ENCODE measurements at regions not wholly inside any gene's neighbourhood (a gene's known extent, or its start where the extent isn't known, plus 50 kb on each side); places are given as distances from the start of the nearest gene placed in this dataset.

- no peak for DNase-seq (ENCODE audit: low read depth)
- H3K4me3 ChIP-seq (ENCODE audit: low read depth, low read length): no peak overlapping the region
Measured at GRCh38 chr2:103254611-103255010, 492.8 kb downstream of the TMEM182 start.

DNA sequence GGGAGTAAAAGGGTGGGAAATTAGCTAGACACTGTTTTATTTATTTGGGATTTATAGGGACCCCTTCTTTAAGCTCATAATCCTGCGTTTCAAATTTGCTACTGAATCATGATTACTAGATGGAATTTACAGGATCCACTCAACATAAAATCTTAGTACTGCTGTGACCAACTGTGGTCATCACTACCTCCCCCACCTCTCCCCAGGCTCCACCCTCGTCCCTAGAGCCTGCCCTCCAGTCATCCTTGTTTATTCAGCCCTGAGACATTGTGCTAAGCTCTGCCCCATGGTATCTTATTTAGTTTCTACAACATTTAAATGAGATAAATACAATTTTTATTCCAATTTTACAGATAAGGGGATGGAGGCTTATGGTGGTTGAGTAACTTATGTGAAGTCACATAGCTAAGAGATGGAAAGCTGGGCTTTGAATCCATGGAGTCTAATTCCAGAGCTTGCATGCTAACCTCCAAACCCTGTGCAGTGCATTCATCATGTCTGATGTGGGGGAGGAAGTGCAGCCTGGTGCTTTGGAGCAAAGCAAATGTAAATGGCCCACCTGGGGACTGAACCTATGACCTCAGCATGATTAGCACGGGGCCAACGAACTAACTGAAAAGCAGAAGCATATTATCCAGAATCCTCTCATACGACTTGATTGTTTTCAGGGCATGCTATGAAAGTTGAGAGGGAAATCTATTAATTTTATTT, 502.4 kb downstream of the TMEM182 start:
- no peak overlapping the region for H3K4me3 ChIP-seq (ENCODE audit: low read depth, low read length)
- no peak for DNase-seq (ENCODE audit: low read depth)

DNA sequence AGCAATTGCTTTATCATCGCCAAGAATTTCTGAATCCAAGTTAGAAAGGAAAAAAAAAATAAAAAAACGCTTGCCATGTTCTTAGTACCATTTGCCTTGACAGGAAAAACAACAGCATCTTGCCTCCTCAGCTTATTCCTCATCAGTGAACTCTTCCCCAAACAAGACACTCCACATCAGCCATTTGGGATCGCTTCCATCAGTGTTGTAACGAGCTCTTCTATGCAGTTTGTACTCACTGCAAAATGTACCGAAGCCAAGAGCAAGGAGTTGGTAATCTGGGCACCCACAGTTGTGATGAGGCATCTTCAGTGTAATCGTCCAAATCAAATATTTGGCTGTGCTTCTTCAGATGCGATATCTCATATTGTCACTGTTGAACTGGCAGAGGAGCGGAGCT, 503.7 kb downstream of the TMEM182 start:
- no peak for DNase-seq (ENCODE audit: low read depth)
- H3K4me3 ChIP-seq (ENCODE audit: low read depth, low read length): no peak overlapping the region

GRCh38 chr2:103268841-103269498, 507.1 kb downstream of the TMEM182 start:
- no peak overlapping the region for H3K4me3 ChIP-seq (ENCODE audit: low read depth, low read length)
- DNase-seq (ENCODE audit: low read depth): no peak

DNA sequence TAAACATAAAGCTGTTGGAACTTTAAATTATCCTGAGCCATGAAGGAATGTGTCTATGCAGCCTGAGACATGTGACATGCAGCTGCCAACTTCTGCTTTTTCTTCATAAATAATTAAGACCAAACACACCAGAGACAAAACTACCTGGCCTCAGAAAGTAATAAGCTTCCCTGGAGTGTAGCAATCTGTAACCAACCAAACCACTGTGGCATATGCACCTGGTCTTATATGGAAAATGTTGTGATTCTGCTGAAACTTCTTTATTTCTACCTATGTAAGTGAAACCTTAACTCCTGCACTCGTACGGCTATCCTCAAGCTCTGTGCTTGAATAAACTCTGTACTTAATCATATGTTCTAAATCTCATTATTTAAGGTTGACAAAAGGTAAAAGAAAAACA, 515.0 kb downstream of the TMEM182 start:
- no peak for DNase-seq (ENCODE audit: low read depth)
- no peak overlapping the region for H3K4me3 ChIP-seq (ENCODE audit: low read depth, low read length)

DNA sequence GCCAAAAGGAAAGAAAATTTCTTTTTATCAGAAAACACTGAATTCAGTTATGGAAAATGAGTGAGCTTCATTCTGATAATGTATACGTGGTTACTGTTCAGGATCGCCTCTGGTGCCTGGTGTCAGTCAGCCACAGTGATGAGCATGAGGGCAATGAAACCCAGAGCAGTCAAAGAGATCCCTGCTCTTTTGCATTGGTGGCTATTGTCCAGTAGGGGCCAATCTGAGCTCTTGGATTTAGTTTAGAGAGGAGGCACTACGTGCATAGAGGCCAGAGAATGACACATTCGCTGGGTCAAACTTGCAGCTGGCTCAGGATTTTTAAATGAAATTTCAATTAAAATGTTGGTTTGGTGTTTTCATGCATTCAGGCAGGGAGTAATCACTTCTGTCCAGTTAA, 522.9 kb downstream of the TMEM182 start:
- no peak overlapping the region for H3K4me3 ChIP-seq (ENCODE audit: low read depth, low read length)
- DNase-seq (ENCODE audit: low read depth): no peak

DNA sequence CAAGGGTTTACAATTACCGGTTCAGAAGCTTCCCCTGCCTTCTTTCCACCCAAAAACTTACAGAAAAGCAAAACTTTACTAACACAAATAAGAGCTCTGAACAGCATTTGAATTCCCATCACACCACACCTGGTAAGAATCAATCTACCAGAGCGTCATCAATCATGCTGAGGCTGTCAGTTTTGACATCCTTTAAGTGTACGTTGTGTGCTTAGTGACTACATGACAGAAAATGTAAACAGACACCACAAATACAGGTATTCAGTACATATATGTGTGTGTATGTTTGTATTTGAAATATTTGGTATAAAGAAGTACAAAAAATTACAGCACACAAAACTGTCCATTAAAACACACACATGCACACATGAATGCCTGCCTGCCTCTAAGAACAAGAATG, 523.5 kb downstream of the TMEM182 start:
- no peak overlapping the region for H3K4me3 ChIP-seq (ENCODE audit: low read depth, low read length)
- DNase-seq (ENCODE audit: low read depth): no peak

GRCh38 chr2:103287746-103288145, 525.9 kb downstream of the TMEM182 start:
- DNase-seq (ENCODE audit: low read depth): no peak
- no peak overlapping the region for H3K4me3 ChIP-seq (ENCODE audit: low read depth, low read length)

DNA sequence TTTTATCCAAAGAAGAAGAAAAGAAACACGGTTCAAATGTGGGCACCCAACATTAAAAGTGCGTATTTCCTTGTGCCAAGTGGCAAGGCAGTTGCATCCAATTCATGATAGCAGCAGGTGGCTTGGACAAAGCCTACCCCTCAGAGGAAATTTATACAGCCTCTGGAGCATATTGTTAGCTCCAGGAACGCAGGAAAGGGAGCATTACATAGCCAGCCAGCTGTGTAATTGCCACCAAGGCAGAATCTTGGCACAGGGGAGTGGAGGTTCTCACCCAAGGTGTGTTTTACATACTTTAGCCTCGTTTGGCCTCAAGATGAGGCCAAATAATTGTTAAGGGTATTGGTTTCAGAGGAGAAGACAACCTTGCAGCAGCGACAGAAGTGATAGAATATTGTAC, 526.9 kb downstream of the TMEM182 start:
- DNase-seq (ENCODE audit: low read depth): no peak
- no peak overlapping the region for H3K4me3 ChIP-seq (ENCODE audit: low read depth, low read length)

DNA sequence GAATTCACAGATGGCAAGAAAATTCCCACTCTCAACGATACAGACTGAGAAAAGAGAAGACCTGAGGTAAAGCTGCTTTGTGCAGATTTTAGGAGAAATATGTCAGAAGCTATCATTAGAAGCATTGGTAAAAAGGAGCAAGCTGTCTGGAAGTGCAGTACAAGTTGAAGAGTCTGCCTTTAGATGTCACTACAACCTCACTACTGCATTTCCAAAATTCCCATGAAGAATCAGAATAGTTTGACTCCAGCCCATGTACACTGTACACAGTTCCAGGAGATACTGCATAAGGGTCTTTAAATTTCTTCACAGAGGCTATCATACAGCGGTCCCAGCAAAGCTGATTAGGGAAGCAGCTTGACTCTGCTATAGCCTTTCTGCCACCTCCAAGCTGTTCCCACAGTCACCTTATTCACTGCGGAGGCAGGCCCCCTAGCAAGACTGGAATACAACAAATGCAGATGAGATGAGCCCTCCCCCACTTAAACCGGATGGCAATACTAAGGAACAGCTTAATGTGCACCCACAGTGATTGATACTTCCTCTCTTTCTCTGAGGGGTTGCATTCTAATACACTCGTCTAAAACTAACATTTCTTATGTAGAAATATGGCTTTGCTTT, 527.4 kb downstream of the TMEM182 start:
- no peak for DNase-seq (ENCODE audit: low read depth)
- H3K4me3 ChIP-seq (ENCODE audit: low read depth, low read length): no peak overlapping the region

DNA sequence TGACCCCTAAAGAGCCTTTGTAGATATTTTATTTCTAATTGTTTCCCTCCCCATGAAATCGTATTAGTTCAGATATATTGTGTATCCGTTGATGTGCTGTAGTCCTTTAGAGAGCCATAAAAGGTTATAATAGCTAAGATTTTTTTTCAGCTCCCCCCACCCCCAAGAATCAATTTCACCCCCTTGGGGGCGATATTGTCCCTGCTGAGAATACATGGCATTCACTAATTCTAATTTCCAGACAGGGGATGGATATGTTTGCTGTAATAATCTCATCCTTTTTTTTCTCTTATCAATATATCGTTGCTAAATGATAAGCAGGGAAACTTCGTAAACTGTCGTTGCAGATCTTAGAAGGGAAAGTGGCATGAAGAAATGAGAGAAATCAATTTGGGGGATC, 530.7 kb downstream of the TMEM182 start:
- H3K4me3 ChIP-seq (ENCODE audit: low read depth, low read length): no peak overlapping the region

DNA sequence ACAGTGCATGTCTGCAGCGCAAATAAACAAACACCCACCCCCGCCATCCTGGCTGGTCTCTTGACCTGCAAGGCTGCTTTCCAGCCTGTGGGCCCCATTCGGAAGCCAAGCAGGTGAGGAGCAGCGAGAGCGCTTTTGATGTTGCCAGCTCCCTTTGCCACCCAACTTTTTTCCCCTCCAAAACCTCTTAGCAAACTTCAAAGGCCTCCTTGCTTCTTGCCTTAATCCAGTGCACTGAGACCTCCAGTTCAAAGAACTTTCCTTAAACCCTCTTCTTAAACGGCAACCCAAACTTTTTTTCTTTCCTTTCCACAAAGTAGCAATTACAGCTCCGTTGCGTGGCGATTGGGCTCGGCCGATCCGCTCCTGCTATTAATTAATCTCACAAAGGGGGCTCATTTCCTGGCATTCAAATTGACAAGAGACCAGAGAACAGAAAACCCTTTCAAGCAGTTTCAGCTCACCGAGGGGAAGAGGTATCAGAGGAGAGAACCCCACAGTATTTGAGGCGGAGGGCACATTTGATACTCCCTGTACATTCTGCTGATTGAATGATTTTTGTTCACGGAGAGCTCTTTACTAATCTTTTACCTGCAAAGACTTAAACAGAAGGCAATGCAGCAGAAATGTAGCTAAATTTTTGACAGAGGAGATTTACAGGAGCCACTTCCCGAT, 531.4 kb downstream of the TMEM182 start:
- DNase-seq (ENCODE audit: low read depth): no peak
- H3K4me3 ChIP-seq (ENCODE audit: low read depth, low read length): no peak overlapping the region

More for the DNA sequence above, 530.7 kb downstream of the TMEM182 start:
- DNase-seq (ENCODE audit: low read depth): no peak

DNA sequence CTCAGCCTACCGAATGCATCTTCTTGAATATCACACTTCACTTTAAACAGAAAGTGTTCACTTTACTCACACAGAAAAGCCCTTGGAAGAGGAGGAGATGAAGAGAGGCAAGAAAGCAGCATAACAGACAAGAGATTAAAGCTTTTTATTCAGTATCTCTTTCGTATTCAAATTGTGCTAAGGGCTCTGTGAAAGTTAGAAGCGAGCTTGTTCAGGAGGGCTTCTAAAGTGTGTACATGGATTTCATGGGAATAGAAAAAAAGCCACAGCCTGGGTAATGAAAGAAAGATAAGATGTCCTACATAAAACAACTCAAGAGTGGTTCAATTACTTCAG, 531.9 kb downstream of the TMEM182 start:
- H3K4me3 ChIP-seq (ENCODE audit: low read depth, low read length): no peak overlapping the region
- DNase-seq (ENCODE audit: low read depth): no peak

DNA sequence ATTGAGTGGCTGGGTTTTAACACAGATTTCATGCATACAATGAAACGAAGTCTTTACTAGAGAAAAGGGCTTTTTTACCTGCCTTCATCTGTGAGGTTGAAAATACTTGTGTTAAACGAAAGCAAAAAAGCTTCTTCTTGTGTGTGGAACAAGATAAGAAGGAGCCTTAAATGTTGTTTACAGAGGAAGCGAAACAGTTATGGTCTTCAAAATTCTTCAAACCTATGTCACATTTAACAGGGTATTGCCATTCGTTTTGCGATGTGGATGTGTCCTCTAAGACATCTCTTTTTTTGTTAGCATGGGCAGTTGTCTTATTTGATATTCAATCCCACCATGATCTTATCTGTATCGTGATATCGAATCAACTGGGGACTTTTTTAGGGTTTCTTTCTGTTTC, 532.6 kb downstream of the TMEM182 start:
- DNase-seq (ENCODE audit: low read depth): no peak
- H3K4me3 ChIP-seq (ENCODE audit: low read depth, low read length): no peak overlapping the region

DNA sequence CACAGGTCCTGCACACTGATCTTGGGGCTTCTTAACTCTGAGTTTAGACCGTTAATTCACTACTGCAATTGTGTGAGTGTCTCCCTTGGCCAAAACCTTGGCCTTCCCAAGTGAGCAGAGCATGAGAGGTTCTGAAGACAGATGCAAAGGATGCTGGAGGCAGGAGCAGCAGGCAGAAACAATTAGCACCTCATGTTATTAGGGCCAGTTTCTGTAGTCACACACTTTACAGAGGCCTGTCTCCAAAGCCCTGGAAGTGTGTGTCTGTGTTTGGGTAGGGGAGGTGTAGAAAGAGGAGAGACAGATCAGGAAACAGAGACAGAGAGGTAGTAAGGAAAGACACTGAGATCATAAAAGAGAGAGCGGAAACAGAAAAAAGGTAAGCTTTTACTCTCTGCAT, 533.8 kb downstream of the TMEM182 start:
- DNase-seq (ENCODE audit: low read depth): no peak
- H3K4me3 ChIP-seq (ENCODE audit: low read depth, low read length): no peak overlapping the region

DNA sequence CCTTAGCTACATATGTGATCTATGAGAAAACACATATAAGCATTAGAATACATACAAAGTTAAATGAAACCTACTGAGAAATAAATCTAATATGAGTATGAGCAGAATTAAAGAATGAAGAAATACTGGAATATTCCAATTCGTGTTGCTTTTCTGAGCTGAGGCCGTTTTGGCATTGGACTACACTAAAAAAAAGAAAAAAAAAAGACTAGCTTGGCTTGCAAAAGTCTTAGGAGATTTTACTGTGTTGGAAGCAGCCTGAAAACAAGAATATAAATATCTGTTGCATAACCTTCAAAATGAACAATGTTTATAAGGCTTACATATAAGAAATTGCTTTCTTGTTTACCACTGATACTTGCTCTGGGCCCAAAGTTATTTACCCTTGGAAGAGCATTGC, 562.8 kb downstream of the TMEM182 start:
- no peak overlapping the region for H3K4me3 ChIP-seq (ENCODE audit: low read depth, low read length)
- DNase-seq (ENCODE audit: low read depth): no peak

DNA sequence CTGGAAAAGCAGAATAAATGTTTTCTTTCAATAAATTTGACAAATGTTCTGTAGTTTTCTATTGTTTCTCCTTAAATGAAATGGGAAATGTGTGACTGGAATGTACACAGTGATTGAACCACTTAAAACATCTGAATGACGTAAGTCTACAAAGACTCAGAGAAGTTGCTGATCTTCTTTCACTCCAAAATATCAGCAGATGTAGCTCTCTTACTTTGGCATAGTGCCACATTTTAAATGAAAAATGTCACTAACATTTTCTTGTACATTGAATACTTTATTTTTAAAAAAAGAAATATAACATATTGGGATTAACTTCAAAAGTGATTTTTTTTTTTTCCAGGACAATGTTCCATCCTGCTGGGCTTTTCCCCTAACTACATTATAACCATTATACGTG, 565.6 kb downstream of the TMEM182 start:
- DNase-seq (ENCODE audit: low read depth): no peak
- no peak overlapping the region for H3K4me3 ChIP-seq (ENCODE audit: low read depth, low read length)

- no peak overlapping the region for H3K4me3 ChIP-seq (ENCODE audit: low read depth, low read length)
- no peak for DNase-seq (ENCODE audit: low read depth)
Measured at GRCh38 chr2:103327966-103328365, 566.1 kb downstream of the TMEM182 start.

DNA sequence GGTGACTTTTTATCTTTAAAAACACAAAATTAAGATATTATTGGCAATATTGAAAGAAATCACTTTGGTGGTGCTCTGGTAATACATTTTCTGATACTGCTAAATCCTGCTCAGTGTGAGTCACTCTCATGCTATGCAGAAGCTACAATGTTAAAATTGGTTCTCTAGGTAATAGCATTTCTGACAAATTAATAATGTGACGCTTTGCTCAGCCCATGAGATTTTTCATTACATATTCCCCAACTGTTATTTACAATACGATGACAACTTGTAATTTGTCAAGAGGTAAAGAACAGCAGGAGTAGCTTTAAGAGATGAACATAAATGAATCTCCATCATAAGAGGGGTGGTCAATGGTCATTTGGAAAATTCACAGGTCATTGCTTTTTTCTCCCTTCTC, 573.6 kb downstream of the TMEM182 start:
- no peak for DNase-seq (ENCODE audit: low read depth)
- no peak overlapping the region for H3K4me3 ChIP-seq (ENCODE audit: low read depth, low read length)

DNA sequence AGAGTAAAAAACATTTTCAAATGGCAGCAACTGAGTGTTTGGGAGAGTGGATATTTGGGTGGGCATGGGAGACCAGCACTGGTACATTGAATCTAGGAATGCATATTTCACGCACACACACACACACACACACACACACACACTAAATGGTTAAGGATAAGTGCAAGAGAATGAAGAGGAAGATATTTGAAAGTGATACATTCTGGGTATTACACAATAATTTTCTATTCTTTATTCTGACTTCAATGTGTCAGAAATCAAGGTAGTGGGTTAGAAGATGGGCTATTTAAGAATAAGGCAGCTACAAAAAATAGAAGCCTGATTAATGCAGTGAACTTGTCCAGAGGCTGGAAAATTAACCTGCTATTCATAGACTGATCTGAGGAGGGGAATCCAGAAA, 577.0 kb downstream of the TMEM182 start:
- no peak for DNase-seq (ENCODE audit: low read depth)
- no peak overlapping the region for H3K4me3 ChIP-seq (ENCODE audit: low read depth, low read length)

- no peak overlapping the region for H3K4me3 ChIP-seq (ENCODE audit: low read depth, low read length)
- no peak for DNase-seq (ENCODE audit: low read depth)
Measured at GRCh38 chr2:103346780-103347179, 584.9 kb downstream of the TMEM182 start.
